GM12874 (cell line): ENCODE measurements at regions not wholly inside any gene's neighbourhood (a gene's known extent, or its start where the extent isn't known, plus 50 kb on each side); places are given as distances from the start of the nearest gene placed in this dataset.

Experiments used
- TF ChIP-seq, protein P1 (sequence below): IDR thresholded peaks from 2 replicates; pipeline ENCODE4 v1.5.1; 2011; ENCODE audit warnings: low read depth, mild to moderate bottlenecking, control low read depth, low read length, moderate library complexity; ENCODE audit not compliant: insufficient read depth

DNA sequence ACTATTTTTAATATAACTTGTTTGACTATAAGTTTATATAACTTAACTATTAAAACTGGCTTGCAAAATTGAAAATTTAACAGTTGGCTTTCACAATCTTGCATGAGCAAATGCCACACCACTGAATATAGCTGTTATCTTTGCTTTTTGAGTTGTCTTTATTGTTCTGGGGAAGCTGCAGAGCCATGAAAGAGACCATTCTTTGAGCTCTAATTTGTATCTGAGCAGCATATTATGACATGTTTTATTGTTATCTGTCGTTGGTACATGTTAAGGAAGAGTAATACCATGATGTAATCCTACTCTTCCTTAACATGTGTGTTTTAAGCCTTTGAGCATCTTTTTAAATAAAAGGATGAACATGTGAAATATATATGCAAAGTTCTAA, 97.1 kb upstream of the ANK2 start:
- TF ChIP-seq, protein P1, sequence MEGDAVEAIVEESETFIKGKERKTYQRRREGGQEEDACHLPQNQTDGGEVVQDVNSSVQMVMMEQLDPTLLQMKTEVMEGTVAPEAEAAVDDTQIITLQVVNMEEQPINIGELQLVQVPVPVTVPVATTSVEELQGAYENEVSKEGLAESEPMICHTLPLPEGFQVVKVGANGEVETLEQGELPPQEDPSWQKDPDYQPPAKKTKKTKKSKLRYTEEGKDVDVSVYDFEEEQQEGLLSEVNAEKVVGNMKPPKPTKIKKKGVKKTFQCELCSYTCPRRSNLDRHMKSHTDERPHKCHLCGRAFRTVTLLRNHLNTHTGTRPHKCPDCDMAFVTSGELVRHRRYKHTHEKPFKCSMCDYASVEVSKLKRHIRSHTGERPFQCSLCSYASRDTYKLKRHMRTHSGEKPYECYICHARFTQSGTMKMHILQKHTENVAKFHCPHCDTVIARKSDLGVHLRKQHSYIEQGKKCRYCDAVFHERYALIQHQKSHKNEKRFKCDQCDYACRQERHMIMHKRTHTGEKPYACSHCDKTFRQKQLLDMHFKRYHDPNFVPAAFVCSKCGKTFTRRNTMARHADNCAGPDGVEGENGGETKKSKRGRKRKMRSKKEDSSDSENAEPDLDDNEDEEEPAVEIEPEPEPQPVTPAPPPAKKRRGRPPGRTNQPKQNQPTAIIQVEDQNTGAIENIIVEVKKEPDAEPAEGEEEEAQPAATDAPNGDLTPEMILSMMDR = no peak

DNA sequence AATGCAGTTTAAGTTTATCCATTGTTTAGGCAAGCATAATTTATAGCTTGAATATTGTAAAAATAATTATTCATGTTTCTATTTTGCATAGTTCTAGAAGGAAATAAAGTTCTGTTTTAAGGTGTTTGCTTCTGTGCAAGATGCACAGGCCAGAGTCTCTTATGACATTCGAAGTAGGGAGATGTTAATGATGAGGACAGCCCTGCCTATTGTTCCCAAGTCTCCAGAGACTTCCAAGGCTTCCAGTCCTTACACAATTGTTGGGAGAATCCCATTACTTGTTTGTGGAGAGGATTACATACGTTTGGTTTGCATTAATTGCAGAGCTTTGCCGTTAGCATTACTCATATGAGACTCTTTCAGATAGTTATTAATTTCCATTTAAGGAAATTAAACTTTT, 96.2 kb upstream of the ANK2 start:
- TF ChIP-seq, protein P1 = no peak

DNA sequence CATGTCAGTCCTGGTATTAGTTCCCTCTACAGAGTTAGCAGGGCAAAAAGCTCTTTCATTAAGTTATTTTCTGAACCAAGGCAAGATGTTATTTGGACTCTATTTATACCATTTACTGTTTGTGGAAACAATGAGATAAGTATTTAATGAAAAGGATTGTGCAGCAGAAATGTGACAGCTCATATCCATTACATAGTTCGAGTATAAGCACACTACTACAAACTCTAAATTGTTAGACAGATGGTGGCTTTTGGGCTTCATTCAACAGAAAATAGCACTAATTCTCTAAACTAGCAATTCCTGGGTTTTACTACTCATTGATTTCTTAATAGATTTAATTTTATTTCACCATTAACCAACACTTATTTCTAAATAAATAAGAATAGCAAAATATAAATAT, 95.2 kb upstream of the ANK2 start:
- TF ChIP-seq, protein P1 = no peak

DNA sequence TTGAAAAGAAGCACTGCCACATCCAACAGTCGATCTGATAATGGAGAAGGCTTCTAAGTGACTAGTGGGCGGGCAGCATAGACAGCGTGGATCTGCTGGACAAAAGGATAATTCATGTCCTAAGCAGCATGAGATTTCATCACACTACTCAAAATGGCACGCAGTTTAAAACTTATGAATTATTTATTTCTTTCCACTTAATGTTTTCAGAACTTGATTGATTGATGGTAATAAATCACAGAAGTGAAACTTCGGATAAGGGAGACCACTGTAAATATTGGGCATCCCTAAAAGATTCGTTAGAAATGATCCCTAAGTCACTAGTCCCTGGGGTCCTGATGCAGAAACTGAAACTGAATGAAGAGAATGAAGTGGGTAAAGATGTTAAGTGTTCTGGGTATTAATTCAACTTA, 93.0 kb upstream of the ANK2 start:
- TF ChIP-seq, protein P1 = no peak

DNA sequence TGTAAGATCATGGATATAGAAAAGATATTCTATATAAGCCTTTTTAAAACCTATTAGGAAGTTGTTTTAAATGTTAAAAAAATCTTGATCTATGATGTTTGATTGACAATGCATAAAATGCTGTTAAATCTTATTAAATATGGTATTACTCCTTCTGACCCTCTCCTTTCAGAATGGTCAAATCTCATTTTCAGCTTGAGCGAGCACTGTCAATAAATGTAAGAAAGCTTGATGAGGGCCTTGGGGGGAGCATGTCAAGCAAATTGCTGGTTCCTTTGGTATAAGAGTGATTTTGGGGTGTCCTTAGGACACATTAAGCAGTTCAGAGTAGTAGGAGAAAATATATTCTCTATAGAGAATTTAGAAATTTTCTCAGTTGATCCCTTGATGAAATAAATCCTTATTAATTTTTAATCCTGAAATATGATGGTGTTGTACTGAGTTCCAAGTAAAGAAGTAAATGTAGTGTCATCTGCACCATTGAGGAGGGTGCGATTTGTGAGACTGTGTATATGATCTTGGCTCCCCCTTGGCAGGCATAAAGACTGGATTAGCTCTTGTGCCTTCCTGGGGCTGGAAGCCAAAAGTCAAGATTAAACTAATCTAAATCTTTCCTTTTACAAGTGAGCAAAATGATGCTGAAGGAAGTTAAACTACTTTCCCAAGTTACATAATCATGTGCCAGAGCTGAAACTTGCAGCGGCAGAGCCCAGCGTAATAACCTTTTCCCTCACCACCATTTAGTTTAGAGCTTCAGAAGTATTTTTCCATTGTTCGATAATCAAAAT, 82.6 kb upstream of the ANK2 start:
- TF ChIP-seq, protein P1 = no peak

DNA sequence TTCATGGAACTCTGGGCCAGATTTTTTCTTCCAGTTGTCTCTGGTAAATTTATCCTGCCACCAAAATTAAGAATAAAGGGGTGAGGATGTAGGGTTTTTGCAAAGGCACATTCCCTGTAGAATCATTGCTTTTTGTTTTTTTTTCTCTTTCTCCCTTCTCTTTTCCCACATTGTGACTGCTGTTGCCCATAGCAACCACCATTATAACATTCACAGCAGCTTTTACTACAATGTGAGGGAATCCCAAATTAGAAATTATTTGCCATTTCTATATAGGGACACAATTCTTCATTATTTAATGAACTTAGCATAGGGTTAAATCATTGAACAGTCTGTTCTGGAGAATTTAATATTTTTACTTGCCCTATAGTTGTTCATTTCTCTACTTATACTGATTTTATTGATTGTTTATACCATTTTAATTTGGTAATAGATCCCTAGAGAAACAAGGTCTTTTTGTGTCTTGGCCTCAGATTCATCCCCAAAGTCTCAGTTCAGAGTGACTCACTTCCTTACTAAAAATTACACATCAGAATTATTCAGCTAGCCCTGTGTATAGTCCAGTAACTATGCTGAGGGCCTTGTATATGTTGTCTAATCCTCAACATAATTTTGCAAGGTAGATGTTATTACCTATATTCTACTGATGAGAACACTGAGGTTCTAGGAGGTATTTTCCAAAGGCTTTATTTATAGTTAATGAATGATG, 80.8 kb upstream of the ANK2 start:
- TF ChIP-seq, protein P1 = no peak

DNA sequence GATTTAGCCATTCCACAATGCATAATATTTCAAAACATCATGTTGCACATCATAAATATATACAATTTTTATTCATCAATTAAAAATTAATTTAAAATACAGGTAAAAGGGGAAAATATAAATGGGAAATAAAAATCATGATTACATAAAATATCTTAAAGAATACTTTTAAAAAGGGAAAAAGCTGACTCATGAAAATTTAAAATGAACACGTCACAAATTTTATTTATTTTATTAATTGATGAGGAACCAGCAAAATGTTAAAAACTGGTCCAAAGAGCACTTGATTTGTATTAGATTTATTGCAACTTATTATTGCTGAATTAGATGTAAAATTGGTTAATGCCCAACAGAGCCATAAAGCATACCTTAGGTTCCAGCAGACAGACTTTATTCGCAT, 78.5 kb upstream of the ANK2 start:
- TF ChIP-seq, protein P1 = no peak
